ENCODE measurements at regions not wholly inside any gene's neighbourhood (a gene's known extent, or its start where the extent isn't known, plus 50 kb on each side); places are given as distances from the start of the nearest gene placed in this dataset.
"Not testable (repeated sequence)": the region's sequence is repeated elsewhere in the genome, so short reads cannot be mapped to it uniquely, and the experiment has no call there.

- no peak for TF ChIP-seq JUND (IDR thresholded peaks at IDR 0.05; ENCODE audit: low read depth)
- in situ Hi-C loops (cut with HindIII; ENCODE audit: low pct_unique_long_range_greater_than_20kb, low sequenced_read_pairs): no loop called here
- DNase-seq (ENCODE audit: low read depth in 1 of 2, low spot score in 1 of 2): no peak
Observed at GRCh38 chr21:20822666-20823065, 175.5 kb upstream of the NCAM2 start.

GRCh38 chr21:20852866-20853265 is 145.3 kb upstream of the NCAM2 start:
- DNase-seq (ENCODE audit: low read depth in 1 of 2, low spot score in 1 of 2): no peak
- TF ChIP-seq JUND (IDR thresholded peaks at IDR 0.05; ENCODE audit: low read depth): no peak
- in situ Hi-C loops (cut with HindIII; ENCODE audit: low pct_unique_long_range_greater_than_20kb, low sequenced_read_pairs): no loop called here

GRCh38 chr21:20856926-20857325 is 141.3 kb upstream of the NCAM2 start:
- in situ Hi-C loops (cut with HindIII; ENCODE audit: low pct_unique_long_range_greater_than_20kb, low sequenced_read_pairs): no loop called here
- TF ChIP-seq JUND (IDR thresholded peaks at IDR 0.05; ENCODE audit: low read depth): no peak
- DNase-seq (ENCODE audit: low read depth in 1 of 2, low spot score in 1 of 2): peak in 1 of 2 experiments; percentile 2

- in situ Hi-C loops (cut with HindIII; ENCODE audit: low pct_unique_long_range_greater_than_20kb, low sequenced_read_pairs): no loop called here
- no peak for DNase-seq (ENCODE audit: low read depth in 1 of 2, low spot score in 1 of 2)
- TF ChIP-seq JUND (IDR thresholded peaks at IDR 0.05; ENCODE audit: low read depth): no peak
Observed at GRCh38 chr21:20874202-20874601, 124.0 kb upstream of the NCAM2 start.

GRCh38 chr21:20875742-20876141 is 122.5 kb upstream of the NCAM2 start:
- in situ Hi-C loops (cut with HindIII; ENCODE audit: low pct_unique_long_range_greater_than_20kb, low sequenced_read_pairs): no loop called here
- no peak for TF ChIP-seq JUND (IDR thresholded peaks at IDR 0.05; ENCODE audit: low read depth)
- DNase-seq (ENCODE audit: low read depth in 1 of 2, low spot score in 1 of 2): peak; percentile 20 to 58

- in situ Hi-C loops (cut with HindIII; ENCODE audit: low pct_unique_long_range_greater_than_20kb, low sequenced_read_pairs): no loop called here
- no peak for DNase-seq (ENCODE audit: low read depth in 1 of 2, low spot score in 1 of 2)
- no peak for TF ChIP-seq JUND (IDR thresholded peaks at IDR 0.05; ENCODE audit: low read depth)
Observed at GRCh38 chr21:20877976-20878375, 120.2 kb upstream of the NCAM2 start.

GRCh38 chr21:20882462-20883407 is 115.5 kb upstream of the NCAM2 start:
- in situ Hi-C loops (cut with HindIII; ENCODE audit: low pct_unique_long_range_greater_than_20kb, low sequenced_read_pairs): no loop called here
- DNase-seq (ENCODE audit: low read depth in 1 of 2, low spot score in 1 of 2): peak; percentile 5 to 73
- no peak for TF ChIP-seq JUND (IDR thresholded peaks at IDR 0.05; ENCODE audit: low read depth)

- in situ Hi-C loops (cut with HindIII; ENCODE audit: low pct_unique_long_range_greater_than_20kb, low sequenced_read_pairs): no loop called here
- TF ChIP-seq JUND (IDR thresholded peaks at IDR 0.05; ENCODE audit: low read depth): no peak
- DNase-seq (ENCODE audit: low read depth in 1 of 2, low spot score in 1 of 2): no peak
Observed at GRCh38 chr21:20883408-20883800, 114.8 kb upstream of the NCAM2 start.

- no peak for TF ChIP-seq JUND (IDR thresholded peaks at IDR 0.05; ENCODE audit: low read depth)
- DNase-seq (ENCODE audit: low read depth in 1 of 2, low spot score in 1 of 2): peak in 1 of 2 experiments; percentile 9
- in situ Hi-C loops (cut with HindIII; ENCODE audit: low pct_unique_long_range_greater_than_20kb, low sequenced_read_pairs): no loop called here
Observed at GRCh38 chr21:20902511-20902910, 95.7 kb upstream of the NCAM2 start.

- no peak for TF ChIP-seq JUND (IDR thresholded peaks at IDR 0.05; ENCODE audit: low read depth)
- in situ Hi-C loops (cut with HindIII; ENCODE audit: low pct_unique_long_range_greater_than_20kb, low sequenced_read_pairs): no loop called here
- peak in 1 of 2 experiments; percentile 9 for DNase-seq (ENCODE audit: low read depth in 1 of 2, low spot score in 1 of 2)
Observed at GRCh38 chr21:20902998-20903397, 95.2 kb upstream of the NCAM2 start.

GRCh38 chr21:20927555-20927954 is 70.7 kb upstream of the NCAM2 start:
- in situ Hi-C loops (cut with HindIII; ENCODE audit: low pct_unique_long_range_greater_than_20kb, low sequenced_read_pairs); DNase-seq (ENCODE audit: low read depth in 1 of 2, low spot score in 1 of 2): not testable (repeated sequence)

GRCh38 chr21:20942523-20942922 is 55.7 kb upstream of the NCAM2 start:
- DNase-seq (ENCODE audit: low read depth in 1 of 2, low spot score in 1 of 2): no peak
- in situ Hi-C loops (cut with HindIII; ENCODE audit: low pct_unique_long_range_greater_than_20kb, low sequenced_read_pairs): no loop called here
- no peak for TF ChIP-seq JUND (IDR thresholded peaks at IDR 0.05; ENCODE audit: low read depth)

- no peak for TF ChIP-seq JUND (IDR thresholded peaks at IDR 0.05; ENCODE audit: low read depth)
- in situ Hi-C loops (cut with HindIII; ENCODE audit: low pct_unique_long_range_greater_than_20kb, low sequenced_read_pairs): no loop called here
- DNase-seq (ENCODE audit: low read depth in 1 of 2, low spot score in 1 of 2): no peak
Observed at GRCh38 chr21:20943561-20943997, 54.6 kb upstream of the NCAM2 start.
